GM19238 (cell line): ENCODE measurements at regions not wholly inside any gene's neighbourhood (a gene's known extent, or its start where the extent isn't known, plus 50 kb on each side); places are given as distances from the start of the nearest gene placed in this dataset.

ENCODE experiments used
- DNase-seq: peaks from one replicate; pipeline ENCODE4 v3.0.0; 2011; ENCODE audit warnings: low spot score; ENCODE audit not compliant: insufficient read length

DNA sequence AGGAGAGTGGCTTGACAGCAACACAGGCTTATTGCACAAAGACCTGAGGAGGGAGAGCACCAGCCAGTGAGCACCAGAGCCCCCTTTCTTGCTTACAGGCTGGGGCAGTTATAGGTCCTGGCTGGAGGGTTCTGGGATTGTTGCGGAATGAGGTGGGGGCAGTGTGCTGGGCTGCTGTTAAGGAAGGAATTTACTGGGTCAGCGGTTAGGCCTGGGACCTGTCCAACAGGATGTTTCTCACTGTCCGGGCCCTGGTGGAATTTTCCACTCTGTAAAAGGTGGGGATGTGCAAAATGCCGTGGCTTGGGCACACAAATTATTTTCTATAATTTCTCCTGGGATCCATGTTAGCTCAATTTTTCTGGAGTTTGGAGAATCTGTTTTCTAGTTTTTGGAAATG is 757.3 kb downstream of the TYW1 start:
- no peak for DNase-seq

DNA sequence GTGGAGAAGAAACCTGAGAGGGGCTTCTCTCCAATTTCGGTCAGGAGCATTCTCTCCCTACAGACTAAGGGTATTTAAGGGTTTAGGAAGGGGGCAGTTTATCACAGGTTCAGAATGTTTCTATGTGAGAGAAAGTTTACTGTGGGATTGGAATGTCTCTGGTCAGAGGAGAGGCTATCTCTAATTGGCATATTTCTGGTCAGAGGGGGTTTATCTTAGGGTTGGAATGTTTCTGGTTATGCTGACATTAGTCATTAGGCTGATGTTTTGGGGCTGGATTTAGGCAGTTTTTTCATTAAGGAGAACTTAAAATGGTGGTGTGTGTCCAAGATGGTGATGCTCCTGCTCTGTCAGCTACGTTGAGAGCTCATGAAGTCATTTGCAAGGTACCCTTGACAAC is 758.0 kb downstream of the TYW1 start:
- DNase-seq: no peak

DNA sequence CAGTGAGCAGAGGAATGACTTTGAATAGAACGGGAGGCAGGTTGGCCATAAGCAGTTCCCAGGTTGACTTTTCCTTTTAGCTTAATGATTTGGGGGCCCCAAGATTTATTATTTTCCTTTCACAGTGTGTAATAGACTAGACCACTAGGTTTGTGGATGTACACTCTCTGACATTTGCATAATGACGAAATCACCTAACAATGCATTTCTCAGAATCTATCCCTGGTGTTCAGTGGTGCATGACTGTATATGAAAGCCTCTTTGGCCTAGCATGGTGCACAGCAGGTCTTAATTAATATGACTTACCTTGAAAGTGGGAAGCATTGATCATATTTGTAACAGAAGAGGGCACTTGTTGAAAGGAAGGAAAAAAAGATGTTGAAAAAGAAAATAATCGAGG is 761.9 kb downstream of the TYW1 start:
- no peak for DNase-seq

DNA sequence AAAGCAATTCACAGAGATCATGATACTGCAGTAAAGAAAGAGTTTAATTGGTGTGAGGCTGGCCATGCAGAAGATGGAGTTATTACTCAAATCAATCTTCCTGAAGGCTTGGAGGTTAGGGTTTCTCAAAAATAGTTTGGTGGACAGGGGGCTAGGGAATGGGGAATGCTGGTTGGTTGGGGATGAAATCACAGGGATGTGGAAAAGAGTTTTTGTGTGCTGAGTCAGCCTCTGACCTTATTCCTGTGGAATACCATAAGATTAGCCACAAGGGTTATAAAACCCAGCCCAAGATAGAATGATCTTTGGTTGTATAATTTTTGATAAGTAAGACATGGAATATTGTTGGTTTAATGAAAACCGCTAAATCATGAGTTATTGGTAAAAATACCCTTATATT is 764.3 kb downstream of the TYW1 start:
- DNase-seq: no peak

DNA sequence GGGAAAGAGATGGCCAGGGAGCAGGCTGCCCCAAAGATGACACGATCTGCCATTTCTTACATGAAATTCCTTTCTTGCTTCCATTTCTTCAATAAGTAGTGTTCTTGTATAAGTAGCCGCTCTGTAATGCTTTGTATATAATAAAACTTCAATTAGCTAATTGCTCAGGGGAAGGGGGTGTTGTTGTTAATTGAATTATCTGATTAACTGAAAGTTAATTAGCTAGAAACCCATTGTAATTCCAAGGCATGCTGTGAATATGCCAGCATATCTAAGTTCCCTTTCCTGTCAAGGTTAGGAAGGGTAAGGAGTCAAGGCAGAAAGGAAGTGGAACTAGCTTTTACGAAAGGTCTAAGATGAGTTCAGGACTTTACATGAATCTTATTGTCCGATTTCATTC is 765.9 kb downstream of the TYW1 start:
- no peak for DNase-seq

DNA sequence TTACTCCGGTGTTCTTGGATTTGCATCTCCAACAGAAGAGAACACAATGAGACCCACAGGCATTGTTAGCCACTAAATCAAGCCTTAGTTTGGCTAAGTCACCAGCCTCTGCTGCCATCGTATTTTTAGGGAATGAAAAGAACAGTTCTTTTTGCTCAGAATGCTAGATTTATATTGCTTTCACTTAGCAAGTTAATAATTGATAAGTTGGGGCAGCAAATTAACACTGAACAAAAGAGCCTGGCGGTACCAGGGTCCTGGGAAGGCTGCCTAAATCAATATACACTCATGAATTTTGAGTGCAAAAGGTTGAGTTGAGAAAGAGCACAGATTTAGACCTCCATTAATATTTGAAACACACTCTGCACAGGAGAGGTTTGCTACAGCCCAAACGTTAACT is 767.7 kb downstream of the TYW1 start:
- no peak for DNase-seq

DNA sequence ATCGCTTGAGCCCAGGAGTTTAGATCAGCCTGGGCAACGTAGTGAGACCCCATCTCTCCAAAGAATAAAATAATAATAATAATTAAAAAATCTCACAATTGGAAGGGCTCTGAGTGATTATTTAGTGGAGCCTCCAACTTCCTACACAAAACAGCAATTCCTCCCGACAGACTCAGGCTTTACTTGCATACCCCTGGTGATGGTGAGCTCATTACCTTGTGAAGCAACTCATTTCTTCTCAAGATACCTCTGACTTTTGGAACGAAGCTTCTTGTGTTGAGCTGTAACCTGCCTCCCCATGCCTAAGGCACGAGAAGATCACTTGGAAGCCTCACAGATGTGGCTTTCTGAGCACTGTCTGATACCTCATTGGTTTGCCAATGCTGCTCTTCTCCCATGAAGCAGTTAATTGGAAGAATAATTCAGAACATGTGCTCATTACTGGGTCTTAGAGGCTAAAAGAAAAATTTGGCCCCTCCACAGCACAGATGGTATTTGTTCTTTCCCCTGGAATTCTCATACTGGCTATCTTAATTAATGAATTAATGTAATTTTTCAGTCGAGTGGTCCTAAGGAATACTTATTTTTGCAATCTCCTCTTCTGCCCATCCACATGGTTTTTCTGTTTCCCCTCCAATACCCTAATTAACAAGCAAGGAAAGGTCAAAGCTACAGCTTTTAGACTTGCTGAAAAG is 769.0 kb downstream of the TYW1 start:
- DNase-seq: no peak

DNA sequence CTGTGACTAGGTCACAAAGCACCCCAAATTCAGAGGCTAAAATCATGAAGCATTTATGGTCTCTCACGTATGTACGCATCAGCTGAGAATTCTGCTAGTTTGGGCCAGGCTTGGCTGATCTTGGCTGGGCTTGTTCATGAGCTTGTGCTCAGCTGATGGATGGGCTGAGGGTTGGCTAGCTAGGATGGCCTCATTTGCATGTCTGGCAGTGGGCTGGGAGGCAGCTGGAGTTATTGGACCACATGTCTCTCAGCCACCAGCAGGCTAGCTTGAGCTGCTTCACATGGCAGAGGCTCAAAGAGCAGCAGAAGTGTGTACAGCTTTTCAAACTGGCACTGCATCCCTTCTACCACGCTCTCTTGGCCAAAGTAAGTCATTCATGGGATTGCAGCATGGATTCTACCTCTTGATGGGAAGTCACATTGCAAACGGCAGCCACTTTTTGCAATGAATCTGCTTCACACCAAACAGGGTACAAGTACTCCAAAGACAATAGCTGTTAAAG is 770.3 kb downstream of the TYW1 start:
- DNase-seq: no peak

DNA sequence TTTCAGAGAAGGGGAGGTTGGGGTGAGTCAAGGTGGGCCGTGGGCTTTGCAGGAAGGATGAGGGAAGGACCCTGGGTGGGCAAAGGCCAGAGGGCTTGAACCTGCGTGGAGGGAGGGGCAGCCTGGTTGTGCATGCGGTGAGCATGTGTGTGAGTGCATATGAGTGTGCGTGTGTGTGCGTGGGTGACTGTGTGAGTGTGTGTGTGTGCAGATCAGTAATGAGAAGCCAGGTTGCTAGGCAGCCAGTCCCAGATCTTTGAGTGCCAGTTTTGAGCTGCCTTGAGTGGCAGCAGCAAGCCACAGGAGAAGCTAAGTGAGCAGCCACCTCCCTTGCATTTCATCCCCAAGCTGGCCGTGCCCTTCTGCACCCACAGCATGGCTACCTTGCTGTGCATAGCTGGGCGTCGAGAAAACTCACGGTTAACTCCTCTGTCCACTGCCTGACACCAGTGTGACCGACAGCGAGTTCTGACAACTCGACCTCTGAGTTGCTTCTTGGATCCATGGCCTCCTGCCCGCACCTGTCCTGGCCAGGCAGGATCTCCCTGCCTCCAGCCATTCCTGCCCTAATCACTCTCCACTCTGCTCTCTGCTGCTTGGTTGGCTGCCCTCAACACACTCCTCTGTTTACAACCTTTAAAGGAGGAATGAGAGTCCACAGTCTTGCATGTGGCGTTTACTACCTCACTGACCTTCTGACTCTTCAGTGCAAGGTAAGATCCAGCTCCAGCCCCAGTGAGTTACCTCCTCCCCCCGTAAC is 775.4 kb downstream of the TYW1 start:
- DNase-seq: no peak

DNA sequence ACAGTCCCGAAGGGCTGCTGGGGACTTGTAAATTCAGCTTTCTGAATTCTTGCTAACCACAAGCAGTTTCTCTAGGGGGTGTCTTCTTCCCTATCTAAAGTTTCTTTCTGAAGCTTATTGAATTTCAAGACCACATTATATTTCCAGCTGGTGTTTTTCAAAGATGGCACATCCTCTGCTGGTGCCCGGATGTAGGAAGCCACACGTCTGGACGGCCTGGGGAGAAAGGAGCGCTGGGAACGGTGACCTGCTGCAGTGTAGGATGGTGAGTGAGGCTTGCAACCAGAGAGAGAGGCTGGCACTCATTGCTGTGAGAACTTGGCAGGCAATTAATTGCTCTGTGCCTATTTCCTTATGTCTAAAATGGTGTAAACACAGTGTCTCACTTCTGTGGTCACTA is 776.4 kb downstream of the TYW1 start:
- no peak for DNase-seq

DNA sequence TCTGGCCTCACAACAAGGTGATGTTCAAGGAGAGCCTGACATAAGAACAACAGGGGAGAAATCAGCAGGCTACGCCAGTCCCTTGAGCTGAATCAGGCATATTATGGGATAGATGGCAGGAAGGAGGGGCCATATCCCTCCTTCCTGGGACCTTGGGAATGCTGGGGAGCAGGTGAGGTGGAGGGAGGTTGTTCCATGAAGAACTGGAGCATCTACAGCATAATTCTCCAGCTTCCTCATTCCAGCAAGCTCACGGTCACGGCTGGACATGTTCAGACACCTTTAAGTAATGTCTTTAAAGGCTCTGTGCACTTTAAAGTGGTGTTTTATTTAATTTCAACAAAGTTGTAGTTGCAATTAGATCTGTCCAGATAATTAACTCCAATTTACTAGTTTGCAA is 780.5 kb downstream of the TYW1 start:
- DNase-seq: no peak

DNA sequence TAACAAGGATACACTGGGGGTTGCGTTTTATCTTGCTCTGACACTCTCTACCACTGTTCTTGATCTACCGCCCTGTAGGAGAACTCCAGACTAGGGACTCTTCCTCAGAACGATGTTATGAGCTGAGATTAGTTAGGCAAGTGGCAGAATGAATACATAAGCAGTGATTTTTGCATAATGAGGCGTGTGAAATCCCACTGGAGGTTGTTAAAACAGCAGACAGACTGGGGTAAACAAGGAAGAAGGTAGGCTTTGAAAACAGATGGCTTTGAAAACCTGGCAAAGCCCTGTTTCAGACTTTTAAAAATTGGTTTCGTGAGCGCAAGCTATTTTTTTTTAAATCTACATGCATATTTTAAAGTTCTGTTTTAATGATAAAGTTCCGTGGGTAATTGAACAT is 785.2 kb downstream of the TYW1 start:
- DNase-seq: no peak

DNA sequence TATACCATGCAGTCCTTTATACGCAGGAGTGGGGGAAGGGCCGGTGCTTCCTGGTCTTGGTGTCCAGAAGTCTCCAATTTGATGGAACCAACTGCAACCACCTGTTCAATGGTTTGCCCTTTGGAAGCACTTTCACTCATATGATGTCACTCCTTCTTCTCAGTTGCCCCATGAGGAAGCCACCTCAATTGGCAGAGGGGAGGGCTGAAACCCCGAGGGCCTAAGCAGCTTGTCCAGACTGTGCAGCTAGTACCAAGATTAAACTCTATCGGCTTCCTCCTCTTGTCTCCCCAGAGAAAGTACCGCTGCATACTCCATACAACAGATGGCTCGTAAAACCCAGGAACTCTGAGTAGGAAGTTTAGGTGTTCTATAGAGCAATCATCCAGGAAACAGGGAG is 789.4 kb downstream of the TYW1 start:
- no peak for DNase-seq

DNA sequence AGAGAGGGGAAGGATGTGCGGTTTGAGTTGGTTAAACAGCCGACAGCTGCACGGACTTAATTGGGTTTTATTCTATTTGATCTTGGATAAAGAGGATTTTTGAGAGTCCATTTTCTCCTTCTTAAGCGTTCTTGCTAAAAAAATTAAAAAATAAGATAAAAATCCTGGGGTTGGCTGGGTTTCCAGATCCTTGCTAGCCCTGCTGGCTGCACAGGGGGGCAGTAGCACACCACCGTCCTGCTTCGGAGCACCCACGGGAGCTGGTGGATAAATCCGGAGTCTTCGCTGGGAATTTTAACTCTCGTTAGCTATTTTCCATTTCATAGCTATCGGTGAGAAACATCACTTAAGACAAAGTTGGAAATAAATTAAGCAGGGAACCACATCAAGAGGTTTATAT is 792.0 kb downstream of the TYW1 start:
- no peak for DNase-seq

DNA sequence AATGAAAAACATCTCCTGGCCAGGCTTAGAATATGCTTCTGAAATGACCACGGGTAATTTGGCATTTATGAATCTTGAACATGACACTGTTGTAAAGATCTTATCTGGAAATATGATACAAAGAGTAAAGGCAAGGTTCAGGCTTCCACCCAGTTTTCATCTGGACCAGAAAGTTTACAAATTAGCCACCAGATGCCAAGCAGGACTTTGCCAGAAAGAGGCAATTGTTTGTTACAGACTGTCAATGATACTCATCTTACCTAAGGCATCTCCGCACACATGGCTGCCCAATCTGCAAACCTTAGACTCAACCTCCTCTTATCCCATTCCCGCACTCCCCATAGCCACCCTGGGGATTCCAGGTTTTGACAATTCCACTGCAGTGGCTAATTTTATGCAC is 795.3 kb downstream of the TYW1 start:
- no peak for DNase-seq

DNA sequence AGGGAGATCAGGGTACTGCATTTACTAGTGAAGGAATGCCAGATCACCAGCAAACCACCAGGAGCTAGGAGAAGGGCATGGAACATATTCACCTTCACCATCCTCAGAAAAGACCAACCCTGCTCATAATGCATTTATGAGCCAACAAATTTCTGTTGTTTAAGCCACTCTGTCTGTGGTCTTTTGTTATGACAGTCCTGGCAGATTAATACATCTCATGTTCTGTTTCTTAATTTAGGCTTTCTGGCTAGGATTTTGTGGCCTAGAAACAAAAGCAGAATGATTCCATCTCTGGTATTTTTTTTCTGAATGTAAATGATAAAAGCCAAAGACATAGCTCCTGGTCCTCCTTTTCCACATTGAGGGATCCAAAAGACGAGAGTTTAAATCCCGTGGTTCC is 797.9 kb downstream of the TYW1 start:
- DNase-seq: no peak

DNA sequence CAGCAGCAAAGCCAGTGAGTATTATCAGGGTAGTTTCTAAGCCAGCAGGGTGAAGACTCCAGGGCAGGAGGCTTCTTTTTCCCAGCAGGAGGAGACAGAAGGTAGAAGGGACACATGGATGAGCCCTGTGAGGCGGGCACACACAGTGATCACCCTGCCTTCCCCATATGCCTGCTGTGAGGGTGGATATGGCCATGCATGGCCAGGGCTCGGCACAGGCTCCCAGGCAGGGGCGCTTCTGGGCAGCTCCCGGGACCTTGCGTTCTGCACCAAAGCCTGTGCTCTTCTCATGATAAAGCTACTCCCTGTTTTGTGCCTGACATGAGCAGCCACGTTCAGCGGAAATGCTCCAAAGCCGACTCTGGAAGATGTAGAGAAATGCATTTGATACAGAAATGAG is 807.2 kb downstream of the TYW1 start:
- DNase-seq: no peak

DNA sequence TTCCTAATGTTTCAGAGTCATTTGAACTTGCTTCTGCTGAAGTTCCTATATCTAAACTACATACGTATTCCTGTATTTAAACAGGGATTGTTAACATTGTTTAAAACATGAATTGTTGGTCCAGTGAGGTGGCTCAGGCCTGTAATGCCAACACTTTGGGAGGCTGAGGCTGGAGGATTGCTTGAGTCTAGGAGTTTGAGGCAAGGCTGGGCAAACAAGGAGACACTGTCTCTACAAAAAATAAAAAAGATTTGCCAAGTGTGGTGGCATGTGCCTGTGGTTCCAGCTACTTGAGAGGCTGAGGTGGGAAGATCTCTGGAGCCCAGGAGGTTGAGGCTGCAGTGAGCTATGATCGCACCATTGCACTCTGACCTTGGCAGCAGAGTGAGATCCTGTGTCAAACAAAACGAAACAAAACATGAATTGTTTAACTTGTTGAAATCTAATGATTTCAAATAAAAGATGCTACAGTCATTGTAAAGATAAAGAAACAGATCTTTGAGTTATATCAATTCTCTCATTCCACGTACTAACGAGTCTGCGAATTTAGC is 809.4 kb downstream of the TYW1 start:
- DNase-seq: no peak

DNA sequence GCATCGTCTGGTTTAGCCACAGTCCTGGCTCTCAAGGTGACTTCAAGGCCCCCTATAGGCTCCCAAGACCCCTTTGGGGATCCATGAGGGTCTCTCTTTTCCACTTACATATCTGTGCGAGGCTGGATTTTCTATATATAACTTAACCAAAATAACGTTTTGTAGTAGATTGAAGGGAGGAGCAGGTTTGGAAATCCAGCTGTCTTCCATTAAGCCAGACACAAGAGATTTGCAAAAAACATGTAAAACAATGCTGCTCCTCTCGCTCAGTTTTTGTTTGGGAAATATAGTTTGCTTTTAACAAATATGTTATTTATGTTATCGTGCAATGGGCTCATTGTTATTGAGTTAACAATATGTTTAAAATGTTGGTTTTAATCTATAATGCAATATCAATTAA is 811.2 kb downstream of the TYW1 start:
- no peak for DNase-seq

DNA sequence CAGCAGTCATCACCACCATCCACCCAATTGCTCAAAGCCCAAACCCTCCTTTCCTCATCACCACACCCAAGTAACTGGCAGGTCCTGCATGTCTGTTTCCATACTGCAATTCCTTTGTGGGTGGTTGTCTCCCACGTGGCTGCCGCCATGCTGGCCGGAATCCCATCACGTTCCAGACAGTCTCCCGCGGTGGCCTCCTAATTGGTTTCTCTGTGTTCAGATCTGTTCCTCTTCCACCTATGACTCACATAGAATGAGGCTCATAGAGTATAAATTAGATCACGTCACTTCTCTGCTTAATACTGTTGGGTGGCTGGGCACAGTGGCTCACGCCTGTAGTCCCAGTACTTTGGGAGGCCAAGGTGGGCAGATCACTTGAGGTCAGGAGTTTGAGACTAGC is 813.0 kb downstream of the TYW1 start:
- DNase-seq: no peak

DNA sequence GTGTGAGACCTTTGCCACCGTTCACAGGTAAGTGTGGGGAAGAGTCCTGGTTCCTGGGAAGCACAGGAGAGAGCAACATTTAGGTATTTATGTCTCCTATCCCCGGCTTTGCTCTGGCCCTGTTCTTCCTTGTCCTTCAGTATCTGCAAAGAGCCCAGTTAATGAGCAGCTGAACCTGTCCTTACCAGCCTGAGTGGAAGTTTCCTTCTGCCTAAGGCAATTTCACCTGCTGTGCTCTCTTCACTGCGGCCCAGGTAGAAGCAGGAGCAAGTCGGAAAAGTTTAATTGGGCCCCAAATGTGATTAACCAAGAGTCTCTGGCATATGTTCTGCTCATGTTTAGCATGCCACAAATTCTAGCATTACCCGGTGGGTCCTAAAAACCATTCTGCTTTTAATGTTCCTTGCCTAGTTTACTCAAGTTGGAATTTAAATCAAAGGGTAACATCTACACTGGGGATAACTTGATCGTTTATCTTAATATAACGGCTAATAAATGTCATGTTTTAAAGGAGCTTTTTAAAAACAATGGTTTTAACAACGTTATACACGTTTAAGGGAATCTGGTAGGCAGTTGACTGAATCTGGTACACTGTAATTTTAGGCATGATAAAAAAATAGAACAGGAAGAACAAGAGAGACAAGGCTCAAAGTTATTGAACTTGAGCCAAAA is 817.1 kb downstream of the TYW1 start:
- no peak for DNase-seq

DNA sequence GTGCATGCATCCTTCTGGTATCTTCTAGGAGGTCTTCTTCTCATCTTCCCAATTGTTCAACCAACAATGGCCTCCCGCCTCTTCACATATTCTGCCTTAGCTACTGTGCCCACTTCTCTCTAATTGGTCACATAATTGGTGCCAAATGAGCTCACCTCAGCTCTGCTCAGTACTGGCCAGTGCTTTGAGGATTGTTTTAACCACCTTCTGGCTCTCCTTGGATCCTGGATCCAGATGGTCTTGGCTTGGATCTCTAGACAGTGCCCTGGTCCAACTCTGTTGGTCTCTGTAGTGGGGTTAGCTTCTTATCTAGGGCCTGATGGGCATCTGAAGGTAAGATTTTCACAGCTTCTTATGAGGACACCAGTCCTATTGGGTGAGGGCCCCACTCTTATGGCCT is 820.8 kb downstream of the TYW1 start:
- DNase-seq: no peak
